HL-60 (cell line): ENCODE measurements at regions not wholly inside any gene's neighbourhood (a gene's known extent, or its start where the extent isn't known, plus 50 kb on each side); places are given as distances from the start of the nearest gene placed in this dataset.

Experiments used
- DNase-seq, 2 experiments: peaks; one replicate each; pipeline ENCODE4 v3.0.0-alpha.2; 2010 to 2020; ENCODE audit warnings: low read depth in 1 of 2, low spot score in 1 of 2
- H3K27ac ChIP-seq: fragments of 250-450 bp; sonication (Bioruptor Pico); replicated peaks from 2 replicates; pipeline ENCODE4 v1.5.1; 2020; ENCODE audit warnings: mild to moderate bottlenecking, moderate library complexity
- H3K27me3 ChIP-seq: fragments of 250-450 bp; sonication (Bioruptor Pico); 2 replicates; pipeline ENCODE4 v1.5.1; 2021; ENCODE audit warnings: mild to moderate bottlenecking, moderate library complexity; ENCODE audit not compliant: insufficient read depth, poor library complexity, severe bottlenecking
- H3K4me3 ChIP-seq: replicated peaks from 2 replicates; pipeline ENCODE4 v1.5.1; 2011; ENCODE audit warnings: mild to moderate bottlenecking, control low read depth, low read length; ENCODE audit not compliant: insufficient read depth
- GABPA ChIP-seq: IDR thresholded peaks from 2 replicates; pipeline ENCODE4 v1.6.1; 2012; ENCODE audit warnings: low read depth
- POLR2AphosphoS5 ChIP-seq: IDR thresholded peaks from 2 replicates; pipeline ENCODE4 v1.6.1; 2012; ENCODE audit warnings: low read depth
- SPI1 ChIP-seq: IDR thresholded peaks from 2 replicates; pipeline ENCODE4 v1.6.1; 2012; ENCODE audit warnings: low read depth, mild to moderate bottlenecking, borderline replicate concordance
- TF ChIP-seq, protein P1 (sequence below): IDR thresholded peaks from one replicate; pipeline ENCODE4 v1.5.1; 2011; ENCODE audit warnings: low read length, control low read depth, inconsistent platforms; ENCODE audit not compliant: insufficient read depth
- TF ChIP-seq, protein P2 (sequence below): IDR thresholded peaks from 2 replicates; pipeline ENCODE4 v1.6.1; 2012; ENCODE audit warnings: low read depth; ENCODE audit not compliant: insufficient replicate concordance

GRCh38 chr9:676780-677438 lies 164.6 kb upstream of the DMRT1 start:
- no peaks in the 10 kb centered on the region for H3K27me3 ChIP-seq
- H3K4me3 ChIP-seq, result no peak overlapping the region
- no peak overlapping the region for H3K27ac ChIP-seq
- TF ChIP-seq POLR2AphosphoS5 (no peak), GABPA (no peak), SPI1 (no peak)
- TF ChIP-seq, protein P1, sequence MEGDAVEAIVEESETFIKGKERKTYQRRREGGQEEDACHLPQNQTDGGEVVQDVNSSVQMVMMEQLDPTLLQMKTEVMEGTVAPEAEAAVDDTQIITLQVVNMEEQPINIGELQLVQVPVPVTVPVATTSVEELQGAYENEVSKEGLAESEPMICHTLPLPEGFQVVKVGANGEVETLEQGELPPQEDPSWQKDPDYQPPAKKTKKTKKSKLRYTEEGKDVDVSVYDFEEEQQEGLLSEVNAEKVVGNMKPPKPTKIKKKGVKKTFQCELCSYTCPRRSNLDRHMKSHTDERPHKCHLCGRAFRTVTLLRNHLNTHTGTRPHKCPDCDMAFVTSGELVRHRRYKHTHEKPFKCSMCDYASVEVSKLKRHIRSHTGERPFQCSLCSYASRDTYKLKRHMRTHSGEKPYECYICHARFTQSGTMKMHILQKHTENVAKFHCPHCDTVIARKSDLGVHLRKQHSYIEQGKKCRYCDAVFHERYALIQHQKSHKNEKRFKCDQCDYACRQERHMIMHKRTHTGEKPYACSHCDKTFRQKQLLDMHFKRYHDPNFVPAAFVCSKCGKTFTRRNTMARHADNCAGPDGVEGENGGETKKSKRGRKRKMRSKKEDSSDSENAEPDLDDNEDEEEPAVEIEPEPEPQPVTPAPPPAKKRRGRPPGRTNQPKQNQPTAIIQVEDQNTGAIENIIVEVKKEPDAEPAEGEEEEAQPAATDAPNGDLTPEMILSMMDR, result no peak
- TF ChIP-seq, protein P2, sequence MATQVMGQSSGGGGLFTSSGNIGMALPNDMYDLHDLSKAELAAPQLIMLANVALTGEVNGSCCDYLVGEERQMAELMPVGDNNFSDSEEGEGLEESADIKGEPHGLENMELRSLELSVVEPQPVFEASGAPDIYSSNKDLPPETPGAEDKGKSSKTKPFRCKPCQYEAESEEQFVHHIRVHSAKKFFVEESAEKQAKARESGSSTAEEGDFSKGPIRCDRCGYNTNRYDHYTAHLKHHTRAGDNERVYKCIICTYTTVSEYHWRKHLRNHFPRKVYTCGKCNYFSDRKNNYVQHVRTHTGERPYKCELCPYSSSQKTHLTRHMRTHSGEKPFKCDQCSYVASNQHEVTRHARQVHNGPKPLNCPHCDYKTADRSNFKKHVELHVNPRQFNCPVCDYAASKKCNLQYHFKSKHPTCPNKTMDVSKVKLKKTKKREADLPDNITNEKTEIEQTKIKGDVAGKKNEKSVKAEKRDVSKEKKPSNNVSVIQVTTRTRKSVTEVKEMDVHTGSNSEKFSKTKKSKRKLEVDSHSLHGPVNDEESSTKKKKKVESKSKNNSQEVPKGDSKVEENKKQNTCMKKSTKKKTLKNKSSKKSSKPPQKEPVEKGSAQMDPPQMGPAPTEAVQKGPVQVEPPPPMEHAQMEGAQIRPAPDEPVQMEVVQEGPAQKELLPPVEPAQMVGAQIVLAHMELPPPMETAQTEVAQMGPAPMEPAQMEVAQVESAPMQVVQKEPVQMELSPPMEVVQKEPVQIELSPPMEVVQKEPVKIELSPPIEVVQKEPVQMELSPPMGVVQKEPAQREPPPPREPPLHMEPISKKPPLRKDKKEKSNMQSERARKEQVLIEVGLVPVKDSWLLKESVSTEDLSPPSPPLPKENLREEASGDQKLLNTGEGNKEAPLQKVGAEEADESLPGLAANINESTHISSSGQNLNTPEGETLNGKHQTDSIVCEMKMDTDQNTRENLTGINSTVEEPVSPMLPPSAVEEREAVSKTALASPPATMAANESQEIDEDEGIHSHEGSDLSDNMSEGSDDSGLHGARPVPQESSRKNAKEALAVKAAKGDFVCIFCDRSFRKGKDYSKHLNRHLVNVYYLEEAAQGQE, result no peak
- DNase-seq, result no peak

DNA sequence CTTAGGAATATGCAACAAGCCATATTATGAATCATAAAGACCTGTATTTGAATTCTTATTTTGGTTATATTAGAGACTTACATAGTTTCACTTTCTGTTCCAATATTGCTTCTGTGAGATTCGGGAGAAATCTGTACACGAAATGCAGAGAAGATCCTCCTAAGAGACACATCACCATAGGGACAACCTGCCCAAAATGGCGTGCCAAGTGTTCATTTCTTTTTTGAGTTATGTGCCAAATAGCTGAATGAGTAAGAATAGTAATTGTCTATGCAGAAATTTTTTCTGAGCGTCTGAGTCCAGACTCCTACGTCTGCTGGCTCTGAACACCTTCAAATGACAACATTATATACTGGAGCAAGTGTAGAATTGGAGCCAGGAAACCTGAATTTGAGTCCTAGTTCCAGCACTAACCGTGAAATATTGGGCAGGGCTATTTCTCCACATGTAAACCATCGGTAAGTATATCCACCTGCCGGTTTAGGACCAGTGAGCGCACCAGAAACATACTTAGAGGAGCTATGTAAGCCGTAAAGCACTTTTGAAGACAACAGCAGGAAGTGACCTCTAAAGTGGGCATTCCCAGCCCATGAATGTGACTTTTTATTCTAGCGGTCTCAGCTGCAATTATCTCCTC lies 163.9 kb upstream of the DMRT1 start:
- no peak overlapping the region for H3K27ac ChIP-seq
- H3K4me3 ChIP-seq, result no peak overlapping the region
- no peak for TF ChIP-seq SPI1
- TF ChIP-seq, protein P1, result no peak
- TF ChIP-seq POLR2AphosphoS5, result no peak
- TF ChIP-seq, protein P2, result no peak
- TF ChIP-seq GABPA, result no peak

GRCh38 chr9:678897-679296 lies 162.6 kb upstream of the DMRT1 start:
- Histone ChIP-seq H3K4me3 (no peak overlapping the region), H3K27ac (no peak overlapping the region), H3K27me3 (no peaks in the 10 kb centered on the region)
- DNase-seq, result no peak
- TF ChIP-seq, protein P2, result no peak
- TF ChIP-seq POLR2AphosphoS5, result no peak
- no peak for TF ChIP-seq SPI1
- no peak for TF ChIP-seq GABPA
- TF ChIP-seq, protein P1, result no peak

More for the DNA sequence above, 163.9 kb upstream of the DMRT1 start:
- no peak for DNase-seq
- no peaks in the 10 kb centered on the region for H3K27me3 ChIP-seq
